ENCODE measurements at regions not wholly inside any gene's neighbourhood (a gene's known extent, or its start where the extent isn't known, plus 50 kb on each side); places are given as distances from the start of the nearest gene placed in this dataset.

GRCh38 chr12:125856366-125856765 is 791.1 kb downstream of the AACS start:
- no peak for TF ChIP-seq MAX (IDR thresholded peaks at IDR 0.05)
- TF ChIP-seq EP300 (IDR thresholded peaks at IDR 0.05; ENCODE audit: borderline replicate concordance), result no peak
- TF ChIP-seq YY1 (IDR thresholded peaks at IDR 0.05; ENCODE audit: low read depth), result no peak
